HG03097 (cell line): ENCODE measurements at regions not wholly inside any gene's neighbourhood (a gene's known extent, or its start where the extent isn't known, plus 50 kb on each side); places are given as distances from the start of the nearest gene placed in this dataset.
"Not testable (repeated sequence)": the region's sequence is repeated elsewhere in the genome, so short reads cannot be mapped to it uniquely, and the experiment has no call there.

Experiments used
- ATAC-seq: cut with Tn5 transposase; IDR thresholded peaks from one replicate; pipeline ENCODE4 v1.9.1; 2021; ENCODE audit not compliant: unreplicated experiment, low FRiP score

GRCh38 chr18:68153821-68154220 is 561.1 kb downstream of the TMX3 start:
- ATAC-seq, result not testable (repeated sequence)

GRCh38 chr18:68152770-68153169 is 562.1 kb downstream of the TMX3 start:
- no peak for ATAC-seq

- no peak for ATAC-seq
Observed at GRCh38 chr18:68150961-68151360, 563.9 kb downstream of the TMX3 start.

GRCh38 chr18:68148863-68149262 is 566.0 kb downstream of the TMX3 start:
- ATAC-seq, result no peak

- no peak for ATAC-seq
Observed at GRCh38 chr18:68147728-68148127, 567.2 kb downstream of the TMX3 start.

GRCh38 chr18:68121826-68122225 is 593.1 kb downstream of the TMX3 start:
- no peak for ATAC-seq

GRCh38 chr18:68121308-68121707 is 593.6 kb downstream of the TMX3 start:
- no peak for ATAC-seq

GRCh38 chr18:68114989-68115388 is 598.5 kb upstream of the DSEL start:
- no peak for ATAC-seq

- no peak for ATAC-seq
Observed at GRCh38 chr18:68104036-68104435, 587.5 kb upstream of the DSEL start.

- no peak for ATAC-seq
Observed at GRCh38 chr18:68103561-68103960, 587.0 kb upstream of the DSEL start.

- ATAC-seq, result no peak
Observed at GRCh38 chr18:68102117-68102516, 585.6 kb upstream of the DSEL start.

GRCh38 chr18:68098655-68099054 is 582.1 kb upstream of the DSEL start:
- ATAC-seq, result no peak

GRCh38 chr18:68086481-68086880 is 570.0 kb upstream of the DSEL start:
- no peak for ATAC-seq

GRCh38 chr18:68085251-68085650 is 568.7 kb upstream of the DSEL start:
- ATAC-seq, result no peak

- no peak for ATAC-seq
Observed at GRCh38 chr18:68083776-68084175, 567.3 kb upstream of the DSEL start.

GRCh38 chr18:68083131-68083530 is 566.6 kb upstream of the DSEL start:
- ATAC-seq, result no peak

- no peak for ATAC-seq
Observed at GRCh38 chr18:68072744-68073143, 556.2 kb upstream of the DSEL start.

GRCh38 chr18:68060871-68061270 is 544.4 kb upstream of the DSEL start:
- ATAC-seq, result no peak

- no peak for ATAC-seq
Observed at GRCh38 chr18:68056936-68057335, 540.4 kb upstream of the DSEL start.

GRCh38 chr18:68054669-68055068 is 538.1 kb upstream of the DSEL start:
- ATAC-seq, result no peak

GRCh38 chr18:68053290-68053689 is 536.8 kb upstream of the DSEL start:
- no peak for ATAC-seq

GRCh38 chr18:68041327-68041726 is 524.8 kb upstream of the DSEL start:
- no peak for ATAC-seq

- no peak for ATAC-seq
Observed at GRCh38 chr18:68040198-68040597, 523.7 kb upstream of the DSEL start.
